Activated B cell treated with CpG ODN at 0.5 μM for 24 hours (primary cell): ENCODE measurements at regions not wholly inside any gene's neighbourhood (a gene's known extent, or its start where the extent isn't known, plus 50 kb on each side); places are given as distances from the start of the nearest gene placed in this dataset.

ENCODE experiments used
- ATAC-seq: fragments of 200-7000 bp; cut with Tn5 transposase; one replicate; pipeline ENCODE4 v1.10.0; 2021; ENCODE audit warnings: low read depth, mild to moderate bottlenecking, moderate library complexity
- CTCF ChIA-PET: fragments of 350-600 bp; sonication (Branson Sonifier 250); formaldehyde crosslinking; loops from one replicate; lab custom pipeline; 2021; ENCODE audit warnings: antibody characterized with exemption; lab: Charles Lee
- POLR2A ChIA-PET: fragments of 350-600 bp; sonication (Branson Sonifier 250); formaldehyde crosslinking; loops from one replicate; lab custom pipeline; 2021; ENCODE audit warnings: antibody characterized with exemption; lab: Charles Lee
- DNase-seq: peaks from one replicate; pipeline ENCODE4 v3.0.0; 2022
- H3K27ac Mint-ChIP-seq: one replicate; pipeline ENCODE4 v1.8.0; 2020; ENCODE audit warnings: mixed read lengths
- H3K27me3 Mint-ChIP-seq: one replicate; pipeline ENCODE4 v1.8.0; 2021; ENCODE audit warnings: mixed read lengths
- H3K36me3 Mint-ChIP-seq: one replicate; pipeline ENCODE4 v1.8.0; 2021; ENCODE audit warnings: low read depth, mixed read lengths
- H3K4me1 Mint-ChIP-seq: one replicate; pipeline ENCODE4 v1.8.0; 2021; ENCODE audit warnings: mixed read lengths
- H3K4me3 Mint-ChIP-seq: one replicate; pipeline ENCODE4 v1.8.0; 2020; ENCODE audit warnings: mild to moderate bottlenecking, mixed read lengths
- H3K9me3 Mint-ChIP-seq: one replicate; pipeline ENCODE4 v1.8.0; 2020; ENCODE audit warnings: mixed read lengths
- CTCF ChIP-seq: fragments of 200-600 bp; IDR thresholded peaks from one replicate; pipeline ENCODE4 v1.8.0; 2022; ENCODE audit warnings: antibody characterized with exemption, mild to moderate bottlenecking
- intact Hi-C: fragments of 100-400 bp; cut with micrococcal nuclease; formaldehyde crosslinking; loops from one replicate; pipeline ENCODE4 v1.15.1; 2024

GRCh38 chr1:118661769-118662320, 326.3 kb downstream of the TBX15 start:
- Mint-ChIP-seq H3K4me3 (no peak overlapping the region), H3K27ac (no peak overlapping the region), H3K36me3 (no peaks in the 10 kb centered on the region), H3K27me3 (no peaks in the 10 kb centered on the region), H3K4me1 (no peaks in the 10 kb centered on the region), H3K9me3 (no peaks in the 10 kb centered on the region)
- POLR2A ChIA-PET, result no interaction called here
- ATAC-seq (no peak), DNase-seq (no peak)
- CTCF ChIA-PET, result no interaction called here
- no peak for TF ChIP-seq CTCF
- intact Hi-C loops, result no loop called here

- intact Hi-C loops, result no loop called here
- Mint-ChIP-seq H3K4me3 (no peak overlapping the region), H3K36me3 (no peaks in the 10 kb centered on the region), H3K27me3 (no peaks in the 10 kb centered on the region), H3K9me3 (no peaks in the 10 kb centered on the region), H3K27ac (no peak overlapping the region), H3K4me1 (no peaks in the 10 kb centered on the region)
- ChIA-PET CTCF (no interaction called here), POLR2A (no interaction called here)
- no peak for TF ChIP-seq CTCF
- DNase-seq, result no peak
- no peak for ATAC-seq
These were observed 327.4 kb downstream of the TBX15 start for GRCh38 chr1:118660769-118661168.

- DNase-seq (no peak), ATAC-seq (no peak)
These were observed 328.5 kb downstream of the TBX15 start for GRCh38 chr1:118659646-118660045.

GRCh38 chr1:118650107-118650807, 337.9 kb downstream of the TBX15 start:
- peaks cover 5% of the 10 kb centered on the region for H3K9me3 Mint-ChIP-seq
- ATAC-seq (no peak), DNase-seq (no peak)
- no peak for TF ChIP-seq CTCF
- H3K4me3 Mint-ChIP-seq, result no peak overlapping the region
- CTCF ChIA-PET, result no interaction called here
- no peaks in the 10 kb centered on the region for H3K4me1 Mint-ChIP-seq
- no peaks in the 10 kb centered on the region for H3K27me3 Mint-ChIP-seq
- H3K36me3 Mint-ChIP-seq, result no peaks in the 10 kb centered on the region
- intact Hi-C loops, result no loop called here
- POLR2A ChIA-PET, result no interaction called here
- no peak overlapping the region for H3K27ac Mint-ChIP-seq

More at GRCh38 chr1:118659646-118660045, 328.5 kb downstream of the TBX15 start:
- Mint-ChIP-seq H3K27ac (no peak overlapping the region), H3K4me1 (no peaks in the 10 kb centered on the region), H3K36me3 (no peaks in the 10 kb centered on the region), H3K9me3 (peaks cover 3% of the 10 kb centered on the region), H3K4me3 (no peak overlapping the region), H3K27me3 (no peaks in the 10 kb centered on the region)
- intact Hi-C loops, result no loop called here
- ChIA-PET POLR2A (no interaction called here), CTCF (no interaction called here)
- TF ChIP-seq CTCF, result no peak

- Mint-ChIP-seq H3K9me3 (peaks cover 2% of the 10 kb centered on the region), H3K27ac (no peak overlapping the region), H3K4me1 (no peaks in the 10 kb centered on the region), H3K36me3 (no peaks in the 10 kb centered on the region), H3K27me3 (no peaks in the 10 kb centered on the region), H3K4me3 (no peak overlapping the region)
- TF ChIP-seq CTCF, result no peak
- POLR2A ChIA-PET, result no interaction called here
- CTCF ChIA-PET, result no interaction called here
- no peak for ATAC-seq
- intact Hi-C loops, result no loop called here
- DNase-seq, result no peak
These were observed 338.6 kb downstream of the TBX15 start for GRCh38 chr1:118649369-118650106.
